Activated CD4-positive, alpha-beta T cell treated with anti-CD3 and anti-CD28 coated beads, Interleukin-10, Interleukin-2, amounts not matched to agents 100 ng/mL and 50 ng/mL, durations not matched to agents 16 hours and 8 hours (primary cell): ENCODE measurements at regions not wholly inside any gene's neighbourhood (a gene's known extent, or its start where the extent isn't known, plus 50 kb on each side); places are given as distances from the start of the nearest gene placed in this dataset.
"Not testable (repeated sequence)": the region's sequence is repeated elsewhere in the genome, so short reads cannot be mapped to it uniquely, and the experiment has no call there.

Experiments used
- DNase-seq: peaks from one replicate; pipeline ENCODE4 v3.0.0-alpha.2; 2020

GRCh38 chr5:36489505-36489904, 116.9 kb upstream of the SLC1A3 start:
- DNase-seq = no peak

GRCh38 chr5:36491856-36492255, 114.5 kb upstream of the SLC1A3 start:
- DNase-seq = no peak

- no peak for DNase-seq
Measured at GRCh38 chr5:36492984-36493654, 113.3 kb upstream of the SLC1A3 start.

GRCh38 chr5:36494028-36494427, 112.4 kb upstream of the SLC1A3 start:
- DNase-seq = no peak

- no peak for DNase-seq
Measured at GRCh38 chr5:36494841-36495601, 111.4 kb upstream of the SLC1A3 start.

- DNase-seq = no peak
Measured at GRCh38 chr5:36495611-36496010, 110.8 kb upstream of the SLC1A3 start.

- no peak for DNase-seq
Measured at GRCh38 chr5:36496471-36496870, 109.9 kb upstream of the SLC1A3 start.

GRCh38 chr5:36502608-36503007, 103.8 kb upstream of the SLC1A3 start:
- no peak for DNase-seq

- DNase-seq = no peak
Measured at GRCh38 chr5:36505021-36505420, 101.4 kb upstream of the SLC1A3 start.

GRCh38 chr5:36507332-36507952, 99.0 kb upstream of the SLC1A3 start:
- DNase-seq = peak; percentile 71

- DNase-seq = not testable (repeated sequence)
Measured at GRCh38 chr5:36508331-36508730, 98.1 kb upstream of the SLC1A3 start.

- DNase-seq = not testable (repeated sequence)
Measured at GRCh38 chr5:36513647-36514046, 92.8 kb upstream of the SLC1A3 start.

GRCh38 chr5:36519881-36520280, 86.5 kb upstream of the SLC1A3 start:
- DNase-seq = no peak

GRCh38 chr5:36521219-36521618, 85.2 kb upstream of the SLC1A3 start:
- DNase-seq = no peak

- no peak for DNase-seq
Measured at GRCh38 chr5:36521838-36522745, 84.3 kb upstream of the SLC1A3 start.

- no peak for DNase-seq
Measured at GRCh38 chr5:36522746-36523065, 83.7 kb upstream of the SLC1A3 start.

GRCh38 chr5:36523450-36523849, 83.0 kb upstream of the SLC1A3 start:
- DNase-seq = no peak

GRCh38 chr5:36523926-36524325, 82.5 kb upstream of the SLC1A3 start:
- no peak for DNase-seq

GRCh38 chr5:36526537-36526936, 79.9 kb upstream of the SLC1A3 start:
- no peak for DNase-seq

GRCh38 chr5:36528588-36528987, 77.8 kb upstream of the SLC1A3 start:
- no peak for DNase-seq

- no peak for DNase-seq
Measured at GRCh38 chr5:36529142-36529541, 77.3 kb upstream of the SLC1A3 start.

GRCh38 chr5:36530215-36530614, 76.2 kb upstream of the SLC1A3 start:
- DNase-seq = no peak

GRCh38 chr5:36531401-36531800, 75.0 kb upstream of the SLC1A3 start:
- DNase-seq = no peak
